Mammary epithelial cell (primary cell): ENCODE measurements at regions not wholly inside any gene's neighbourhood (a gene's known extent, or its start where the extent isn't known, plus 50 kb on each side); places are given as distances from the start of the nearest gene placed in this dataset.

Experiments used
- CTCF ChIP-seq, 2 donors: IDR thresholded peaks in 1 of 2; conservative IDR thresholded peaks in 1 of 2; 2 replicates each; pipeline ENCODE4 v1.5.1; 2011 to 2012; ENCODE audit warnings: inconsistent platforms in 2 of 2, low read length in 2 of 2, mild to moderate bottlenecking in 2 of 2, control low read depth in 1 of 2, low read depth in 1 of 2; ENCODE audit not compliant: insufficient read depth in 1 of 2; ENCODE audit errors: extremely low read depth in 1 of 2
- EZH2 ChIP-seq: IDR thresholded peaks from 2 replicates; pipeline ENCODE4 v1.6.1; 2012; ENCODE audit warnings: low read length, inconsistent platforms, borderline replicate concordance

- TF ChIP-seq CTCF (conservative IDR thresholded peaks at IDR 0.05 in 1 of 2, IDR thresholded peaks at IDR 0.05 in 1 of 2; ENCODE audit: extremely low read depth in 1 of 2, insufficient read depth in 1 of 2, low read depth in 1 of 2, low read length in 2 of 2) (no peak), EZH2 (no peak)
Observed at GRCh38 chr5:111602817-111603445, 90.6 kb upstream of the STARD4 start.
